Ovary (tissue), 7 donors: ENCODE measurements at regions not wholly inside any gene's neighbourhood (a gene's known extent, or its start where the extent isn't known, plus 50 kb on each side); places are given as distances from the start of the nearest gene placed in this dataset.

Experiments used
- DNase-seq, 5 donors: peaks; one replicate each; pipeline ENCODE4 v3.0.0-alpha.2; 2019 to 2020
- H3K27ac ChIP-seq, 2 donors: fragments of 200-600 bp; one replicate each; pipeline versions ENCODE4 v1.5.1 to v1.8.0; 2019 to 2022
- H3K27me3 ChIP-seq: fragments of 200-600 bp; one replicate; pipeline ENCODE4 v1.8.0; 2022
- H3K36me3 ChIP-seq: fragments of 200-600 bp; sonication (generic); one replicate; pipeline ENCODE4 v1.5.1; 2019
- H3K4me1 ChIP-seq: one replicate; pipeline ENCODE4 v1.8.1; 2013; ENCODE audit warnings: mild to moderate bottlenecking, moderate library complexity; ENCODE audit not compliant: insufficient read depth
- H3K4me3 ChIP-seq: fragments of 200-600 bp; sonication (generic); one replicate; pipeline ENCODE4 v1.5.1; 2017
- H3K9me3 ChIP-seq, 2 donors: fragments of 200-600 bp in 1 of 2; sonication (generic) in 1 of 2; one replicate each; pipeline versions ENCODE4 v1.5.1 to v1.8.1; 2013 to 2019; ENCODE audit warnings: mild to moderate bottlenecking in 1 of 2, moderate library complexity in 1 of 2
- CTCF ChIP-seq, 3 donors: fragments of 450-650 bp in 2 of 3; fragments of 200-600 bp in 1 of 3; IDR thresholded peaks; one replicate each; pipeline versions ENCODE4 v1.5.1 to v1.8.0; 2016 to 2022; ENCODE audit warnings: antibody characterized with exemption in 3 of 3, mild to moderate bottlenecking in 1 of 3
- EP300 ChIP-seq: sonication (generic); formaldehyde crosslinking; IDR thresholded peaks from one replicate; pipeline ENCODE4 v1.6.1; 2017; ENCODE audit warnings: antibody characterized with exemption
- POLR2A ChIP-seq: fragments of 450-650 bp; IDR thresholded peaks from one replicate; pipeline ENCODE4 v1.6.1; 2017; ENCODE audit warnings: antibody characterized with exemption, mild to moderate bottlenecking, moderate library complexity
- WGBS, 3 donors: extraction: QIAGEN DNeasy Blood & Tissue Kit in 1 of 3; methylation state at CpG; one replicate each; pipeline versions ENCODE4 v1.1.5 to v1.1.7; 2013 to 2017; 5-methylcytosine and 5-hydroxymethylcytosine counted together
- intact Hi-C, 4 donors: fragments of 100-400 bp; cut with DNase I; formaldehyde crosslinking; loops; one replicate each; pipeline versions ENCODE4 v1.11.0 to v1.15.1; 2022 to 2023
- donor health status: DM: no; HTN: no; CAD: no; lungs with moderate emphysema.
- donor health status: DM: no; HTN: no; CAD: no.
- donor health status: Bipolar disorder and iron deficiency.
- donor health status: DM: no; HTN: no; CAD: no.
- donor health status: DM: yes; HTN: yes; CAD: no.

GRCh38 chr1:222224636-222225315 lies 323.1 kb downstream of the HHIPL2 start:
- H3K9me3 ChIP-seq: no peaks in the 10 kb centered on the region
- H3K4me1 ChIP-seq: no peaks in the 10 kb centered on the region
- intact Hi-C loops: no loop called here
- no peaks in the 10 kb centered on the region for H3K27me3 ChIP-seq
- no peak overlapping the region for H3K4me3 ChIP-seq
- 22 to 30% (median 25%) methylated on average over 4 of the region's 4 CpGs for WGBS, 3 donors
- no peak overlapping the region for H3K27ac ChIP-seq
- H3K36me3 ChIP-seq: no peaks in the 10 kb centered on the region
- DNase-seq: no peak
- TF ChIP-seq POLR2A (no peak), EP300 (no peak), CTCF (IDR thresholded peaks at IDR 0.05) (no peak)

- 58 to 72% (median 66%) methylated on average over 4 of the region's 4 CpGs for WGBS, 3 donors
- Histone ChIP-seq H3K27me3 (no peaks in the 10 kb centered on the region), H3K4me1 (no peaks in the 10 kb centered on the region), H3K27ac (no peak overlapping the region), H3K36me3 (no peaks in the 10 kb centered on the region), H3K9me3 (no peaks in the 10 kb centered on the region), H3K4me3 (no peak overlapping the region)
- no peak for DNase-seq
- no peak for TF ChIP-seq CTCF (IDR thresholded peaks at IDR 0.05)
- TF ChIP-seq POLR2A: no peak
- TF ChIP-seq EP300: no peak
- intact Hi-C loops: no loop called here
Measured at GRCh38 chr1:222224156-222224555, 323.7 kb downstream of the HHIPL2 start.

- Histone ChIP-seq H3K9me3 (no peaks in the 10 kb centered on the region), H3K4me3 (no peak overlapping the region), H3K36me3 (no peaks in the 10 kb centered on the region), H3K27me3 (no peaks in the 10 kb centered on the region), H3K4me1 (no peaks in the 10 kb centered on the region), H3K27ac (no peak overlapping the region)
- DNase-seq: no peak
- TF ChIP-seq POLR2A (no peak), EP300 (no peak), CTCF (IDR thresholded peaks at IDR 0.05) (no peak)
- 85 to 90% (median 85%) methylated on average over 1 of the region's 1 CpG for WGBS, 3 donors
- intact Hi-C loops: no loop called here
Measured at GRCh38 chr1:222223010-222223409, 324.9 kb downstream of the HHIPL2 start.

GRCh38 chr1:222216255-222216754 lies 331.6 kb downstream of the HHIPL2 start:
- H3K4me3 ChIP-seq: no peak overlapping the region
- no peak overlapping the region for H3K27ac ChIP-seq
- H3K27me3 ChIP-seq: no peaks in the 10 kb centered on the region
- H3K9me3 ChIP-seq: no peaks in the 10 kb centered on the region
- WGBS, 3 donors: 70 to 82% (median 76%) methylated on average over 3 of the region's 3 CpGs
- no peak for DNase-seq
- no peaks in the 10 kb centered on the region for H3K36me3 ChIP-seq
- intact Hi-C loops: no loop called here
- no peaks in the 10 kb centered on the region for H3K4me1 ChIP-seq
- TF ChIP-seq EP300 (no peak), POLR2A (no peak), CTCF (IDR thresholded peaks at IDR 0.05) (no peak)
